HEK293 (cell line): ENCODE measurements at regions not wholly inside any gene's neighbourhood (a gene's known extent, or its start where the extent isn't known, plus 50 kb on each side); places are given as distances from the start of the nearest gene placed in this dataset.

ENCODE experiments used
- CTCF ChIA-PET: fragments of 350-600 bp; formaldehyde crosslinking; extraction: SDS; loops from one replicate; lab custom pipeline; 2021; ENCODE audit warnings: antibody characterized with exemption; lab: Yijun Ruan, JAX
- POLR2A ChIA-PET: fragments of 300-600 bp; formaldehyde crosslinking; extraction: SDS; loops from one replicate; lab custom pipeline; 2020; ENCODE audit warnings: antibody characterized with exemption, inconsistent platforms; lab: Yijun Ruan, JAX
- H3K27ac ChIP-seq: fragments of 200-500 bp; sonication (Bioruptor generic); 2 replicates; pipeline ENCODE4 v1.5.1; 2014; ENCODE audit warnings: low read depth, low read length, control low read depth, inconsistent platforms; ENCODE audit errors: extremely low read depth
- H3K36me3 ChIP-seq, 2 experiments: fragments of 200-500 bp in 1 of 2; sonication (Bioruptor generic) in 1 of 2; 1 replicate in 1 of 2; 2 replicates in 1 of 2; pipeline ENCODE4 v1.5.1; 2014 to 2017; ENCODE audit warnings: inconsistent platforms in 2 of 2, low read length in 2 of 2; ENCODE audit not compliant: control insufficient read depth in 2 of 2, insufficient read depth in 1 of 2
- H3K4me1 ChIP-seq: fragments of 200-500 bp; sonication (Bioruptor generic); 2 replicates; pipeline ENCODE4 v1.5.1; 2014; ENCODE audit warnings: mild to moderate bottlenecking, low read length, inconsistent platforms; ENCODE audit not compliant: control insufficient read depth, insufficient read depth
- H3K4me3 ChIP-seq: 2 replicates; pipeline ENCODE4 v1.5.1; 2011; ENCODE audit warnings: low read depth, mild to moderate bottlenecking, control low read depth, low read length, moderate library complexity
- H3K9me3 ChIP-seq: fragments of 200-500 bp; sonication (Bioruptor generic); 2 replicates; pipeline ENCODE4 v1.5.1; 2014; ENCODE audit warnings: low read depth, low read length, inconsistent platforms; ENCODE audit not compliant: control insufficient read depth, insufficient read depth
- ATF2 ChIP-seq: fragments of 450-650 bp; formaldehyde crosslinking; IDR thresholded peaks from 2 replicates; pipeline ENCODE4 v1.5.1; 2016; ENCODE audit warnings: missing biosample characterization, missing genetic modification characterization, low read depth
- BCL11A ChIP-seq: fragments of 450-650 bp; formaldehyde crosslinking; IDR thresholded peaks from 2 replicates; pipeline ENCODE4 v1.5.1; 2016; ENCODE audit warnings: low read depth, missing biosample characterization, missing genetic modification characterization
- INSM2 ChIP-seq: fragments of 450-650 bp; formaldehyde crosslinking; IDR thresholded peaks from 2 replicates; pipeline ENCODE4 v1.5.1; 2016; ENCODE audit warnings: missing biosample characterization, missing genetic modification characterization
- MZF1 ChIP-seq: fragments of 450-650 bp; formaldehyde crosslinking; IDR thresholded peaks from 2 replicates; pipeline ENCODE4 v1.5.1; 2017; ENCODE audit warnings: missing biosample characterization, missing genetic modification characterization, borderline replicate concordance
- SALL2 ChIP-seq: fragments of 450-650 bp; formaldehyde crosslinking; IDR thresholded peaks from 2 replicates; pipeline ENCODE4 v1.5.0; 2017; ENCODE audit warnings: missing biosample characterization, mild to moderate bottlenecking, missing genetic modification characterization, borderline replicate concordance
- SETDB1 ChIP-seq: IDR thresholded peaks from one replicate; pipeline ENCODE4 v1.6.1; 2017; ENCODE audit warnings: mild to moderate bottlenecking, low read length, moderate library complexity, mixed read lengths; ENCODE audit not compliant: insufficient read length
- TRIM28 ChIP-seq: IDR thresholded peaks from 2 replicates; pipeline ENCODE4 v1.6.1; 2011; ENCODE audit warnings: low read length, control low read depth, borderline replicate concordance
- WT1 ChIP-seq: fragments of 450-650 bp; formaldehyde crosslinking; IDR thresholded peaks from 2 replicates; pipeline ENCODE4 v1.5.1; 2016; ENCODE audit warnings: missing biosample characterization, missing genetic modification characterization
- YY1 ChIP-seq: fragments of 450-650 bp; formaldehyde crosslinking; IDR thresholded peaks from 2 replicates; pipeline ENCODE4 v1.5.1; 2018; ENCODE audit warnings: missing biosample characterization, missing genetic modification characterization
- ZBTB20 ChIP-seq: fragments of 450-650 bp; formaldehyde crosslinking; IDR thresholded peaks from 2 replicates; pipeline ENCODE4 v1.5.1; 2016; ENCODE audit warnings: missing biosample characterization, missing genetic modification characterization
- ZFP3 ChIP-seq: fragments of 450-650 bp; formaldehyde crosslinking; IDR thresholded peaks from 2 replicates; pipeline ENCODE4 v1.5.1; 2016; ENCODE audit warnings: low read depth, missing biosample characterization, missing genetic modification characterization
- ZFP37 ChIP-seq: fragments of 450-650 bp; formaldehyde crosslinking; IDR thresholded peaks from 2 replicates; pipeline ENCODE4 v1.5.1; 2016; ENCODE audit warnings: missing biosample characterization, missing genetic modification characterization
- ZNF10 ChIP-seq: fragments of 450-650 bp; formaldehyde crosslinking; IDR thresholded peaks from 2 replicates; pipeline ENCODE4 v1.5.1; 2017; ENCODE audit warnings: missing biosample characterization, missing genetic modification characterization
- ZNF132 ChIP-seq: fragments of 450-650 bp; formaldehyde crosslinking; IDR thresholded peaks from 2 replicates; pipeline ENCODE4 v1.5.1; 2017; ENCODE audit warnings: missing biosample characterization, missing genetic modification characterization, borderline replicate concordance
- ZNF133 ChIP-seq: fragments of 450-650 bp; formaldehyde crosslinking; IDR thresholded peaks from 2 replicates; pipeline ENCODE4 v1.5.1; 2016; ENCODE audit warnings: missing biosample characterization, missing genetic modification characterization
- ZNF138 ChIP-seq: fragments of 450-650 bp; formaldehyde crosslinking; IDR thresholded peaks from 2 replicates; pipeline ENCODE4 v1.5.1; 2016; ENCODE audit warnings: missing biosample characterization, missing genetic modification characterization, borderline replicate concordance
- ZNF266 ChIP-seq: fragments of 450-650 bp; formaldehyde crosslinking; IDR thresholded peaks from 2 replicates; pipeline ENCODE4 v1.5.1; 2016; ENCODE audit warnings: missing biosample characterization, missing genetic modification characterization, low read depth
- ZNF354C ChIP-seq: fragments of 450-650 bp; formaldehyde crosslinking; IDR thresholded peaks from 2 replicates; pipeline ENCODE4 v1.5.1; 2016; ENCODE audit warnings: missing biosample characterization, missing genetic modification characterization, low read depth, borderline replicate concordance
- ZNF362 ChIP-seq: fragments of 450-650 bp; formaldehyde crosslinking; IDR thresholded peaks from 2 replicates; pipeline ENCODE4 v1.5.1; 2016; ENCODE audit warnings: missing biosample characterization, missing genetic modification characterization
- ZNF423 ChIP-seq: fragments of 450-650 bp; formaldehyde crosslinking; IDR thresholded peaks from 2 replicates; pipeline ENCODE4 v1.5.1; 2016; ENCODE audit warnings: missing biosample characterization, missing genetic modification characterization
- ZNF426 ChIP-seq: fragments of 450-650 bp; formaldehyde crosslinking; IDR thresholded peaks from 2 replicates; pipeline ENCODE4 v1.5.1; 2017; ENCODE audit warnings: missing biosample characterization, missing genetic modification characterization, mild to moderate bottlenecking, inconsistent platforms, moderate library complexity
- ZNF658 ChIP-seq: fragments of 450-650 bp; formaldehyde crosslinking; IDR thresholded peaks from 2 replicates; pipeline ENCODE4; 2016; ENCODE audit warnings: missing biosample characterization, missing genetic modification characterization
- ZNF704 ChIP-seq: fragments of 450-650 bp; formaldehyde crosslinking; IDR thresholded peaks from 2 replicates; pipeline ENCODE4 v1.5.1; 2016; ENCODE audit warnings: missing biosample characterization, missing genetic modification characterization
- ZNF768 ChIP-seq: fragments of 450-650 bp; formaldehyde crosslinking; IDR thresholded peaks from 2 replicates; pipeline ENCODE4 v1.5.1; 2018; ENCODE audit warnings: missing biosample characterization, mild to moderate bottlenecking, missing genetic modification characterization
- ZXDB ChIP-seq: fragments of 450-650 bp; formaldehyde crosslinking; IDR thresholded peaks from 2 replicates; pipeline ENCODE4 v1.5.1; 2016; ENCODE audit warnings: missing biosample characterization, missing genetic modification characterization
- TF ChIP-seq, protein P1 (sequence below): fragments of 450-650 bp; formaldehyde crosslinking; IDR thresholded peaks from 2 replicates; pipeline ENCODE4 v1.5.1; 2017; ENCODE audit warnings: missing biosample characterization, missing genetic modification characterization

GRCh38 chr14:86824167-86824566, 1168.8 kb downstream of the GALC start:
- no peaks in the 10 kb centered on the region for H3K36me3 ChIP-seq
- CTCF ChIA-PET, result no interaction called here
- H3K27ac ChIP-seq, result no peak overlapping the region
- POLR2A ChIA-PET, result no interaction called here
- TF ChIP-seq ZFP37 (tag by site-specific recombination), result no peak
- no peak for TF ChIP-seq ZBTB20 (tag by site-specific recombination)
- no peak for TF ChIP-seq ZNF138 (tag by site-specific recombination)
- TF ChIP-seq ZNF426, result no peak
- no peak for TF ChIP-seq ZNF704 (tag by site-specific recombination)
- no peak for TF ChIP-seq BCL11A (tag by site-specific recombination)
- TF ChIP-seq YY1 (tag by site-specific recombination), result no peak
- TF ChIP-seq ATF2, result no peak
- no peak for TF ChIP-seq ZNF133
- TF ChIP-seq ZFP3 (tag by site-specific recombination), result no peak
- TF ChIP-seq ZNF354C (tag by site-specific recombination), result no peak
- TF ChIP-seq ZNF768, result no peak
- no peak for TF ChIP-seq ZNF423 (tag by site-specific recombination)
- TF ChIP-seq ZXDB (tag by site-specific recombination), result no peak
- no peak for TF ChIP-seq TRIM28
- TF ChIP-seq WT1 (tag by site-specific recombination), result no peak
- TF ChIP-seq ZNF10 (tag by site-specific recombination), result no peak
- TF ChIP-seq, protein P1, sequence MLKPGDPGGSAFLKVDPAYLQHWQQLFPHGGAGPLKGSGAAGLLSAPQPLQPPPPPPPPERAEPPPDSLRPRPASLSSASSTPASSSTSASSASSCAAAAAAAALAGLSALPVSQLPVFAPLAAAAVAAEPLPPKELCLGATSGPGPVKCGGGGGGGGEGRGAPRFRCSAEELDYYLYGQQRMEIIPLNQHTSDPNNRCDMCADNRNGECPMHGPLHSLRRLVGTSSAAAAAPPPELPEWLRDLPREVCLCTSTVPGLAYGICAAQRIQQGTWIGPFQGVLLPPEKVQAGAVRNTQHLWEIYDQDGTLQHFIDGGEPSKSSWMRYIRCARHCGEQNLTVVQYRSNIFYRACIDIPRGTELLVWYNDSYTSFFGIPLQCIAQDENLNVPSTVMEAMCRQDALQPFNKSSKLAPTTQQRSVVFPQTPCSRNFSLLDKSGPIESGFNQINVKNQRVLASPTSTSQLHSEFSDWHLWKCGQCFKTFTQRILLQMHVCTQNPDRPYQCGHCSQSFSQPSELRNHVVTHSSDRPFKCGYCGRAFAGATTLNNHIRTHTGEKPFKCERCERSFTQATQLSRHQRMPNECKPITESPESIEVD (tag by site-specific recombination), result no peak
- H3K4me1 ChIP-seq, result no peaks in the 10 kb centered on the region
- no peaks in the 10 kb centered on the region for H3K9me3 ChIP-seq
- no peak overlapping the region for H3K4me3 ChIP-seq

DNA sequence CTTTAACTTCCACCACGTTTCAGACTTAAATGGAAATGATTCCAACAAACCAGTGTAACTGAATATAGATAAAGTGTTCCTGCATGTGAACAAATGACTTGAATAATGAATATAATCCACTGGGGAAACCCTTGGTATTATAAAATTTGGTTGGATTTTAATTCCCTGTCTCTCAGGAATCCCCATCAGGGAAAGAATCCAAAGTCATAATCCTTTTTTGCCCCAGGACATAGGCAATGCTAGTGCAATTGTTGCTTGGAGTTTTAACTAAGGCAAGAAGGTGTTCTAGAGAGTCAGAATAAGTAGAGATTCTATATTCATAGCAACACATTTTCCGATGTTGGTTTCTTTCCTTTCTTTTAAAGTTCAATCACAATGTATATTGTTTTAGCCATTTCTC, 1169.4 kb downstream of the GALC start:
- no peak overlapping the region for H3K27ac ChIP-seq
- H3K4me1 ChIP-seq, result no peaks in the 10 kb centered on the region
- ChIA-PET POLR2A (no interaction called here), CTCF (no interaction called here)
- TF ChIP-seq MZF1 (tag by site-specific recombination), result no peak
- no peak for TF ChIP-seq SALL2 (tag by site-specific recombination)
- TF ChIP-seq INSM2 (tag by site-specific recombination), result no peak
- no peak for TF ChIP-seq ZNF362 (tag by site-specific recombination)
- TF ChIP-seq ZNF266 (tag by site-specific recombination), result no peak
- TF ChIP-seq SETDB1, result no peak
- no peak for TF ChIP-seq ZNF132 (tag by site-specific recombination)
- TF ChIP-seq ZNF658, result no peak
- H3K4me3 ChIP-seq, result no peak overlapping the region
- H3K36me3 ChIP-seq, result no peaks in the 10 kb centered on the region
- no peaks in the 10 kb centered on the region for H3K9me3 ChIP-seq
